ENCODE measurements at regions not wholly inside any gene's neighbourhood (a gene's known extent, or its start where the extent isn't known, plus 50 kb on each side); places are given as distances from the start of the nearest gene placed in this dataset.

DNA sequence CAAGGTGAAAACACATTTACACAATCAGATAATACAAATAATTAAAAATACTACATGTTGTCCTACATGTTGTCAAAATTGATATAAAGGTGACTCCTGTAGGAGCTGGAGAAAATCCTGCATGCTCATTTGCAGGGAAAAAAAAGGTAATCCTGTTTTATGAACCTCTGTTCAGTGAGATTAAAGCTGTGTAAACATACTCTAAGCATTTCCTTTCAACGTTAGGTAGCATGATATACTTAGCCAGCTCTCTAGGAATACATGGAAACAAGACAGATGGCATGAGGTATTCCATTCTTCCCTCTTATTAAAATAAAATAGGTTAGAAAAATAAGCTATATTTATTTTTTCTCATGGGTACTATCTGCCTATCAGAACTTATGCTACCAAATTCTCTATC is 635.7 kb upstream of the FLRT2 start:
- Histone ChIP-seq H3K27ac (no peak overlapping the region), H3K9me3 (ENCODE audit: low read depth) (no peaks in the 10 kb centered on the region), H3K27me3 (no peaks in the 10 kb centered on the region), H3K79me2 (no peaks in the 10 kb centered on the region), H3K9me2 (replicated peaks; ENCODE audit: insufficient read depth) (no peaks in the 10 kb centered on the region), H3K4me2 (no peak overlapping the region), H3K4me1 (ENCODE audit: insufficient read depth) (no peaks in the 10 kb centered on the region), H4K20me1 (ENCODE audit: insufficient read depth, poor library complexity, severe bottlenecking) (no peaks in the 10 kb centered on the region), H3K4me3 (no peak overlapping the region), H3K36me3 (replicated peaks; ENCODE audit: insufficient read depth, low read depth) (no peaks in the 10 kb centered on the region), H2AFZ (no peak overlapping the region)
- no peak for DNase-seq (ENCODE audit: low spot score)
- WGBS (ENCODE audit: low lambda C conversion rate, missing lambda C conversion rate), result 13% methylated on average over 1 of the region's 1 CpG
- TF ChIP-seq, protein P1, sequence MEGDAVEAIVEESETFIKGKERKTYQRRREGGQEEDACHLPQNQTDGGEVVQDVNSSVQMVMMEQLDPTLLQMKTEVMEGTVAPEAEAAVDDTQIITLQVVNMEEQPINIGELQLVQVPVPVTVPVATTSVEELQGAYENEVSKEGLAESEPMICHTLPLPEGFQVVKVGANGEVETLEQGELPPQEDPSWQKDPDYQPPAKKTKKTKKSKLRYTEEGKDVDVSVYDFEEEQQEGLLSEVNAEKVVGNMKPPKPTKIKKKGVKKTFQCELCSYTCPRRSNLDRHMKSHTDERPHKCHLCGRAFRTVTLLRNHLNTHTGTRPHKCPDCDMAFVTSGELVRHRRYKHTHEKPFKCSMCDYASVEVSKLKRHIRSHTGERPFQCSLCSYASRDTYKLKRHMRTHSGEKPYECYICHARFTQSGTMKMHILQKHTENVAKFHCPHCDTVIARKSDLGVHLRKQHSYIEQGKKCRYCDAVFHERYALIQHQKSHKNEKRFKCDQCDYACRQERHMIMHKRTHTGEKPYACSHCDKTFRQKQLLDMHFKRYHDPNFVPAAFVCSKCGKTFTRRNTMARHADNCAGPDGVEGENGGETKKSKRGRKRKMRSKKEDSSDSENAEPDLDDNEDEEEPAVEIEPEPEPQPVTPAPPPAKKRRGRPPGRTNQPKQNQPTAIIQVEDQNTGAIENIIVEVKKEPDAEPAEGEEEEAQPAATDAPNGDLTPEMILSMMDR (IDR thresholded peaks at IDR 0.05; ENCODE audit: poor library complexity), result no peak
- TF ChIP-seq EZH2phosphoT487 (IDR thresholded peaks at IDR 0.05; ENCODE audit: low read depth, severe bottlenecking, unreplicated experiment), result peak; percentile 66

DNA sequence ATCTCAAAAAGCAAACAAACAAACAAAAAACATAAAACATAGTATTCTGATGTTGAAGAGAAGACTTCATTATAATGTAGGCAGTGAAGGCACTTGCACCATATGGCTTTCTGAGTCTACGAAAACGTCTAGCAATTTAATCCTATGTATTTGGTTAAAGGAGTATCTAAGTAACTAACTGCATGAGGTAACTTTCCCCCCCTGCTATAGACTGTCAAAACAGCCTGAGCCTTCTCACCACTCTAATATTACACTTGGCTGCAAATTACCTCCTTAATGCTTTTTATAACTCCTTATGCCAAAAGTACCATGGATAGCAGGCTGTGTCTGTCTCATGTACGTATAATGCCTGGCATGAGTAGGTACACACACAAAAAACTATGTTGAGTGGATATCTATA is 607.6 kb upstream of the FLRT2 start:
- H3K9me2 ChIP-seq (replicated peaks; ENCODE audit: insufficient read depth), result no peaks in the 10 kb centered on the region
- H2AFZ ChIP-seq, result no peak overlapping the region
- no peak overlapping the region for H3K4me3 ChIP-seq
- H3K36me3 ChIP-seq (replicated peaks; ENCODE audit: insufficient read depth, low read depth), result no peaks in the 10 kb centered on the region
- H3K27ac ChIP-seq, result no peak overlapping the region
- H3K4me1 ChIP-seq (ENCODE audit: insufficient read depth), result peaks cover 4% of the 10 kb centered on the region
- 73% methylated on average over 3 of the region's 3 CpGs for WGBS (ENCODE audit: low lambda C conversion rate, missing lambda C conversion rate)
- H3K27me3 ChIP-seq, result no peaks in the 10 kb centered on the region
- no peak overlapping the region for H3K4me2 ChIP-seq
- no peaks in the 10 kb centered on the region for H3K79me2 ChIP-seq
- no peaks in the 10 kb centered on the region for H4K20me1 ChIP-seq (ENCODE audit: insufficient read depth, poor library complexity, severe bottlenecking)
- no peaks in the 10 kb centered on the region for H3K9me3 ChIP-seq (ENCODE audit: low read depth)
- DNase-seq (ENCODE audit: low spot score), result no peak
- TF ChIP-seq EZH2 (IDR thresholded peaks at IDR 0.05; ENCODE audit: borderline replicate concordance), result no peak
- TF ChIP-seq EZH2phosphoT487 (IDR thresholded peaks at IDR 0.05; ENCODE audit: low read depth, severe bottlenecking, unreplicated experiment), result no peak
- TF ChIP-seq, protein P1 (IDR thresholded peaks at IDR 0.05; ENCODE audit: poor library complexity), result no peak

DNA sequence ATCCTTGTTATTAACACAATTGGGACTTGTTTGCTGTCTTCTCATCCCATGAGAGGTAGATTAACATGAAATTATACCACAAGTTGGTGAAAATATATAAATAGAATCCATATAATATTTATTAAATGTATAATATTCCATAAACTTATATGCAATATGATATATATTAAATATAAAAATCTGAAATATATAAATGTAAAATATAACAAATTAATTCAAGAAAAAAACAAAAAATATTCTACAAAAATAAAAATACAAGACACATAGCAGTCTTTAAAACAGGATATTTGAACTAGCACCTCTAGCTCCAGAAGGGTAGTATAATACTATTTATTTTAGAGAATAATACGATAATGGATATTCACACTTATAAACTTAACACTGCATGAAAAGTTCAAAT is 603.3 kb upstream of the FLRT2 start:
- Histone ChIP-seq H3K4me2 (no peak overlapping the region), H3K27me3 (no peaks in the 10 kb centered on the region), H3K79me2 (no peaks in the 10 kb centered on the region), H3K4me3 (no peak overlapping the region), H3K9me2 (replicated peaks; ENCODE audit: insufficient read depth) (no peaks in the 10 kb centered on the region), H3K36me3 (replicated peaks; ENCODE audit: insufficient read depth, low read depth) (no peaks in the 10 kb centered on the region), H4K20me1 (ENCODE audit: insufficient read depth, poor library complexity, severe bottlenecking) (no peaks in the 10 kb centered on the region), H3K27ac (no peak overlapping the region), H2AFZ (no peak overlapping the region), H3K4me1 (ENCODE audit: insufficient read depth) (peaks cover 4% of the 10 kb centered on the region), H3K9me3 (ENCODE audit: low read depth) (no peaks in the 10 kb centered on the region)
- DNase-seq (ENCODE audit: low spot score), result no peak
- TF ChIP-seq, protein P1 (IDR thresholded peaks at IDR 0.05; ENCODE audit: poor library complexity), result no peak
- TF ChIP-seq EZH2 (IDR thresholded peaks at IDR 0.05; ENCODE audit: borderline replicate concordance), result no peak
- TF ChIP-seq EZH2phosphoT487 (IDR thresholded peaks at IDR 0.05; ENCODE audit: low read depth, severe bottlenecking, unreplicated experiment), result no peak
- 93% methylated on average over 1 of the region's 1 CpG for WGBS (ENCODE audit: low lambda C conversion rate, missing lambda C conversion rate)
